ENCODE measurements at regions not wholly inside any gene's neighbourhood (a gene's known extent, or its start where the extent isn't known, plus 50 kb on each side); places are given as distances from the start of the nearest gene placed in this dataset.

DNA sequence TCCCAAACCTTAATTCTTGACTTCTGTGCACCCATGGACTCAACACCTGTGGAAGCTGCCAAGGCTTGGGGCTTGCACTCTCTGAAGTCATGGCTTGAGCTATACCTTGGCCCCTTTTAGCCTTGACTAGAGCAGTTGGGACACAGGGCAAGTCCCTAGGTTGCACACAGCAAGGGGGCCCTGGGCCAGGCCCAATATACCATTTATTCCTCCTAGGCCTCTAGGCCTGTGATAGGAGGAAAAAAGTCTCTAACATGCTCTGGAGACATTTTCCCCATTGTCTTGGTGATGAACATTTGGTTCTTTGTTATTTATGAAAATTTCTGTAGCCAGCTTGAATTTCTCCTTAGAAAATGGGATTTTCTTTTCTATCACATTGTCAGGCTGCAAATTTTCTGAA lies 186.1 kb downstream of the SEMA6D start (continued):
- TF ChIP-seq, protein P1, sequence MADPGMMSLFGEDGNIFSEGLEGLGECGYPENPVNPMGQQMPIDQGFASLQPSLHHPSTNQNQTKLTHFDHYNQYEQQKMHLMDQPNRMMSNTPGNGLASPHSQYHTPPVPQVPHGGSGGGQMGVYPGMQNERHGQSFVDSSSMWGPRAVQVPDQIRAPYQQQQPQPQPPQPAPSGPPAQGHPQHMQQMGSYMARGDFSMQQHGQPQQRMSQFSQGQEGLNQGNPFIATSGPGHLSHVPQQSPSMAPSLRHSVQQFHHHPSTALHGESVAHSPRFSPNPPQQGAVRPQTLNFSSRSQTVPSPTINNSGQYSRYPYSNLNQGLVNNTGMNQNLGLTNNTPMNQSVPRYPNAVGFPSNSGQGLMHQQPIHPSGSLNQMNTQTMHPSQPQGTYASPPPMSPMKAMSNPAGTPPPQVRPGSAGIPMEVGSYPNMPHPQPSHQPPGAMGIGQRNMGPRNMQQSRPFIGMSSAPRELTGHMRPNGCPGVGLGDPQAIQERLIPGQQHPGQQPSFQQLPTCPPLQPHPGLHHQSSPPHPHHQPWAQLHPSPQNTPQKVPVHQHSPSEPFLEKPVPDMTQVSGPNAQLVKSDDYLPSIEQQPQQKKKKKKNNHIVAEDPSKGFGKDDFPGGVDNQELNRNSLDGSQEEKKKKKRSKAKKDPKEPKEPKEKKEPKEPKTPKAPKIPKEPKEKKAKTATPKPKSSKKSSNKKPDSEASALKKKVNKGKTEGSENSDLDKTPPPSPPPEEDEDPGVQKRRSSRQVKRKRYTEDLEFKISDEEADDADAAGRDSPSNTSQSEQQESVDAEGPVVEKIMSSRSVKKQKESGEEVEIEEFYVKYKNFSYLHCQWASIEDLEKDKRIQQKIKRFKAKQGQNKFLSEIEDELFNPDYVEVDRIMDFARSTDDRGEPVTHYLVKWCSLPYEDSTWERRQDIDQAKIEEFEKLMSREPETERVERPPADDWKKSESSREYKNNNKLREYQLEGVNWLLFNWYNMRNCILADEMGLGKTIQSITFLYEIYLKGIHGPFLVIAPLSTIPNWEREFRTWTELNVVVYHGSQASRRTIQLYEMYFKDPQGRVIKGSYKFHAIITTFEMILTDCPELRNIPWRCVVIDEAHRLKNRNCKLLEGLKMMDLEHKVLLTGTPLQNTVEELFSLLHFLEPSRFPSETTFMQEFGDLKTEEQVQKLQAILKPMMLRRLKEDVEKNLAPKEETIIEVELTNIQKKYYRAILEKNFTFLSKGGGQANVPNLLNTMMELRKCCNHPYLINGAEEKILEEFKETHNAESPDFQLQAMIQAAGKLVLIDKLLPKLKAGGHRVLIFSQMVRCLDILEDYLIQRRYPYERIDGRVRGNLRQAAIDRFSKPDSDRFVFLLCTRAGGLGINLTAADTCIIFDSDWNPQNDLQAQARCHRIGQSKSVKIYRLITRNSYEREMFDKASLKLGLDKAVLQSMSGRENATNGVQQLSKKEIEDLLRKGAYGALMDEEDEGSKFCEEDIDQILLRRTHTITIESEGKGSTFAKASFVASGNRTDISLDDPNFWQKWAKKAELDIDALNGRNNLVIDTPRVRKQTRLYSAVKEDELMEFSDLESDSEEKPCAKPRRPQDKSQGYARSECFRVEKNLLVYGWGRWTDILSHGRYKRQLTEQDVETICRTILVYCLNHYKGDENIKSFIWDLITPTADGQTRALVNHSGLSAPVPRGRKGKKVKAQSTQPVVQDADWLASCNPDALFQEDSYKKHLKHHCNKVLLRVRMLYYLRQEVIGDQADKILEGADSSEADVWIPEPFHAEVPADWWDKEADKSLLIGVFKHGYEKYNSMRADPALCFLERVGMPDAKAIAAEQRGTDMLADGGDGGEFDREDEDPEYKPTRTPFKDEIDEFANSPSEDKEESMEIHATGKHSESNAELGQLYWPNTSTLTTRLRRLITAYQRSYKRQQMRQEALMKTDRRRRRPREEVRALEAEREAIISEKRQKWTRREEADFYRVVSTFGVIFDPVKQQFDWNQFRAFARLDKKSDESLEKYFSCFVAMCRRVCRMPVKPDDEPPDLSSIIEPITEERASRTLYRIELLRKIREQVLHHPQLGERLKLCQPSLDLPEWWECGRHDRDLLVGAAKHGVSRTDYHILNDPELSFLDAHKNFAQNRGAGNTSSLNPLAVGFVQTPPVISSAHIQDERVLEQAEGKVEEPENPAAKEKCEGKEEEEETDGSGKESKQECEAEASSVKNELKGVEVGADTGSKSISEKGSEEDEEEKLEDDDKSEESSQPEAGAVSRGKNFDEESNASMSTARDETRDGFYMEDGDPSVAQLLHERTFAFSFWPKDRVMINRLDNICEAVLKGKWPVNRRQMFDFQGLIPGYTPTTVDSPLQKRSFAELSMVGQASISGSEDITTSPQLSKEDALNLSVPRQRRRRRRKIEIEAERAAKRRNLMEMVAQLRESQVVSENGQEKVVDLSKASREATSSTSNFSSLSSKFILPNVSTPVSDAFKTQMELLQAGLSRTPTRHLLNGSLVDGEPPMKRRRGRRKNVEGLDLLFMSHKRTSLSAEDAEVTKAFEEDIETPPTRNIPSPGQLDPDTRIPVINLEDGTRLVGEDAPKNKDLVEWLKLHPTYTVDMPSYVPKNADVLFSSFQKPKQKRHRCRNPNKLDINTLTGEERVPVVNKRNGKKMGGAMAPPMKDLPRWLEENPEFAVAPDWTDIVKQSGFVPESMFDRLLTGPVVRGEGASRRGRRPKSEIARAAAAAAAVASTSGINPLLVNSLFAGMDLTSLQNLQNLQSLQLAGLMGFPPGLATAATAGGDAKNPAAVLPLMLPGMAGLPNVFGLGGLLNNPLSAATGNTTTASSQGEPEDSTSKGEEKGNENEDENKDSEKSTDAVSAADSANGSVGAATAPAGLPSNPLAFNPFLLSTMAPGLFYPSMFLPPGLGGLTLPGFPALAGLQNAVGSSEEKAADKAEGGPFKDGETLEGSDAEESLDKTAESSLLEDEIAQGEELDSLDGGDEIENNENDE (IDR thresholded peaks at IDR 0.05; ENCODE audit: insufficient replicate concordance, low read length) = no peak
- no peak for TF ChIP-seq SAP30 (IDR thresholded peaks at IDR 0.05; ENCODE audit: insufficient read depth, insufficient replicate concordance, low read length)
- no peak for TF ChIP-seq SIN3A (conservative IDR thresholded peaks at IDR 0.05 in 1 of 2, IDR thresholded peaks at IDR 0.05 in 1 of 2; ENCODE audit: low read depth in 1 of 2, low read length in 2 of 2)
- no peak for TF ChIP-seq YY1 (IDR thresholded peaks at IDR 0.05; ENCODE audit: low read depth, low read length)
- TF ChIP-seq, protein P2, sequence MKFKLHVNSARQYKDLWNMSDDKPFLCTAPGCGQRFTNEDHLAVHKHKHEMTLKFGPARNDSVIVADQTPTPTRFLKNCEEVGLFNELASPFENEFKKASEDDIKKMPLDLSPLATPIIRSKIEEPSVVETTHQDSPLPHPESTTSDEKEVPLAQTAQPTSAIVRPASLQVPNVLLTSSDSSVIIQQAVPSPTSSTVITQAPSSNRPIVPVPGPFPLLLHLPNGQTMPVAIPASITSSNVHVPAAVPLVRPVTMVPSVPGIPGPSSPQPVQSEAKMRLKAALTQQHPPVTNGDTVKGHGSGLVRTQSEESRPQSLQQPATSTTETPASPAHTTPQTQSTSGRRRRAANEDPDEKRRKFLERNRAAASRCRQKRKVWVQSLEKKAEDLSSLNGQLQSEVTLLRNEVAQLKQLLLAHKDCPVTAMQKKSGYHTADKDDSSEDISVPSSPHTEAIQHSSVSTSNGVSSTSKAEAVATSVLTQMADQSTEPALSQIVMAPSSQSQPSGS (IDR thresholded peaks at IDR 0.05; ENCODE audit: low read length) = no peak
- no peak for TF ChIP-seq ASH2L (IDR thresholded peaks at IDR 0.05; ENCODE audit: low read length)
- TF ChIP-seq SP4 (IDR thresholded peaks at IDR 0.05; ENCODE audit: low read length) = no peak
- TF ChIP-seq TBP (IDR thresholded peaks at IDR 0.05; ENCODE audit: low read depth, low read length) = no peak
